Epidermal melanocyte (primary cell): ENCODE measurements at regions not wholly inside any gene's neighbourhood (a gene's known extent, or its start where the extent isn't known, plus 50 kb on each side); places are given as distances from the start of the nearest gene placed in this dataset.

Experiments
- DNase-seq: peaks from one replicate; pipeline ENCODE4 v3.0.0; 2011; ENCODE audit warnings: low spot score; ENCODE audit not compliant: insufficient read length

DNA sequence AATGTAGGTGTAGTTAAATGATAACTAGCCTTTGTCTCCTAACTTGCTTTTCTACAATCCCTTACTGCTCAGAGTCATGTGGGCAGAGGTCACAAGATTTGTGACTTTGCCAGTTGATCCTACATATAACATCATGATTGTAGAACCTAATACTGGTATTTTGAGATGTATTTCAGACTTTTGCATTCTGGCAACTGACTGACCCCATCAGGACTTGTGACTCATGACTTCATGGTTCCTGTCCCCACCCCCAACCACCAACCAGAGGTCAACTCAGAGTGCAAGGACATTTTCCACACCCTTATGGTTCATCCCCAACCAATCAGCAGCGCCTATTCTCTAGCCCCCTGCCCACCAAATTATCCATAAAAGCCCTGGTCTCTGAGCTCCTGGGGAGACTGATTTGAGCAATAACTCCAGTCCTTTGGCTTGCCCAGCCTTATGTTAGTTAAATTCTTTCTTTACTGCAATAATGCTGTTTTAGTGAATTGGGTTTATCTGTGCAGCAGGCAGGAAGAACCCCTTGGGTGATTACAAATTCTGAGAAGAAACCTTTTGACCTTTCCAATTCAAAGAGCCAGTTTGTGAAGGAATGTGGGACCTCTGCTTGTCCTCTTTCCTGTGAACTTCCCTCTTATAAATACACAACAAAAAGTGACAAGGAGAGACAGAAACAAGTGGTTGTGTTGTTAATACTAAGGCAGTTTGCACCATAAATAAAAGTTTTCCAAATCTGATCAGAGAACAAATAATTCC is 588.7 kb downstream of the UTRN start:
- no peak for DNase-seq

DNA sequence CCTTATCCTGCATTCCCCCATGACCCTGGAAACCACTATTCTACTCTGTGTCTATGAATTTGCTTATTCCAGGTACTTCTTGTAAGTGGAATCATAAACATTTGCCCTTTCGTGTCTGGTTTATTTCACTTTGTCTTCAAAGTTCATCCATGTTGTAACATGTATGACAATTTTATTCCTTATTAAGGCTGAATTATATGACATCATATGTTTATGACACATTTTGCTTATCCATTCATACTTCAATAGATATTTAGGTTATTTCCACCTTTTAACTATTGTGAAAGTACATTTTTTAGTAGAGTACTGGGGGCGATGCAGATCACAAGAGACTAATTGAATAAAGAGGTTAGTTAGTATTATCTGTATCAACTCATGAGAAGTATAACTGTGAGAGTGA is 591.6 kb downstream of the UTRN start:
- no peak for DNase-seq

DNA sequence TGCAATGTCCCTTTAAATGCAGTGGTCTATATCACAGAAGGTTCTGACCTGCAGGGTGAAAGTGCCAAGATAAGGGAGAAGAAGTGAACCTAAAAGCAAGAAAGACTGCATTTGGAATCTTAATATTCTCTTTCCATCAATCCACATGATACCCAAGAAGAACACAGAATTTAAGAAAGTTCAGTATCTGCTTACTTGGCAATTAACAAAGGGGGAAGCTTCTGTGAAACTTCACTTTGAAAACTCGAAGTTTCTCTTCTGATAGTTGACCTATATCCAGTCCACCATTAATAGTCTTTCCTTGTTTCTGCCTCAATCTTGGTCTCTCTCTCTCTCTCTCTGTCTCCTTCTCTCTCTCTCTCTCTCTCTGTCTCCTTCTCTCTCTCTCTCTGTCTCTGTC is 592.0 kb downstream of the UTRN start:
- DNase-seq = no peak

DNA sequence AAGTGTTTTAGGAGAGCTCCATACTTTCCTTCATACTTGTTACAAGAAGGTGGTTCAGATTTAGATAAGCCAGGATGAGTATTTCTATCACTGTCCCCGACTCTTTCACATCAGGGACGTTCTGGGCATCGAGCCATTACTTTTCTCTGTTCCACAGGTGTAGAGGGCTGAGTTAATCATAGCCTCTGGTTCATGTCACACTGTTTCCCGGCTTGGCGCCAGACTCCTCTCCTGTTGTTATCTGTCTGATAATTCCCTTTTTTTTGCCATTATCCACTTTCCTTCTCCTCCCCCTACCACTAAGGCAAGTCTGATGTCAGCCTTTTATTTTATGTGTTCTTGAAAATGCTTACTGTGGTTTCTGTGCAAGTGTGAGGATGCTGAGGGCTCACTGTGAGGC is 593.4 kb downstream of the UTRN start:
- DNase-seq = no peak

DNA sequence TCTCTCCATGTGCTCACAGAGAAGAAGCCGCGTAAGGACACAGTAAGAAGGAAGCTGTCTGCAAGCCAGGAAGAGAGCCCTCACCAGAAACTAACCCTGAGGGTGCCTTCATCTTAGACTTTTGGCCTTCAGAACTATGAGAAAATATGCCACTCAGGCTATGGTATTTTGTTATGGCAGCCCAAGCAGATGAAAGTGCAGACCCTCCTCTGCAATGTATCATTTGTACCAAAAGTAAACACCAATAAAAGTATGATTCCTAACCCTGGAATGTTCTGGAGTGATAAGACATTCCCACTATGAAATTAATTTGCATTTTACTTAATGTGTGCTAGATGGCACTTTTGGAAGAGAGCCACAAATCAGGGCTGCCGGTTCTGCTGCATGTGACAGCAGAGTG is 594.3 kb downstream of the UTRN start:
- no peak for DNase-seq

DNA sequence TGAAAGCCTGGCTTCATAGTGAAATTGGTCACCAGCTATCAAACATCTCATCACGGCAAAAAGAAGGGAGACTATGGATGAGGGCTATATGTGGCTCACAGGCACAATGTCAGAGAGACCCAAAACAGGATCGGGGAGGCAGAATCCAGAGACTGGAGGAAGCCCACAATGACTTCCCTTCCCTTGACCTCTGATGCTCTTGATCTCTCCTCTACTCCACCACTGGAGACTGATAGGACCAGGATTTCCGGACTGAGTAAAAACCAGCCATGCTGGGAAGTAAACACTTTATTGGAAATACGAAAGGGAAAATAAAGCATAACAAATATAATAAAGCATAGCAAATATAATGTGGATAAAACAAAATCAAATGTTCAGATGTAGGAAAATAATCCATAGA is 597.3 kb downstream of the UTRN start:
- DNase-seq = no peak

DNA sequence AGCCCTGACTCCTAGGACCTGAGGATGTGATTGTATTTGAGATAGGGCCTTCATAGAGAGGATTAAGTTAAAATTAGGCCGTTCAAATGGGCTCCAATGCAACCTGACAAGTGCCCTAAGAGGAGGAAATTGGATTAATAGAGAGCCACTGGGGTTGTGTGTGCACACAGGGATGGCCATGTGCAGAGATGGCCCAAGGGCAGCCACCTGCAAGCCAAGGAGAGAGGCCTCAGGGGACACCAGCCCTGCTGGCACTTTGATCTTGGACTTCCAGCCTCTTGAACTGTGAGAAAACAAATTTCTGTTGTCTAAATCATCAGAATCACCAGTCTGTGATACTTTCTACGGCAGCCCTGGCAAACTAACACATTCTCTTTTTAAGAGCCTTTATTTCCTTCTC is 598.8 kb downstream of the UTRN start:
- no peak for DNase-seq

DNA sequence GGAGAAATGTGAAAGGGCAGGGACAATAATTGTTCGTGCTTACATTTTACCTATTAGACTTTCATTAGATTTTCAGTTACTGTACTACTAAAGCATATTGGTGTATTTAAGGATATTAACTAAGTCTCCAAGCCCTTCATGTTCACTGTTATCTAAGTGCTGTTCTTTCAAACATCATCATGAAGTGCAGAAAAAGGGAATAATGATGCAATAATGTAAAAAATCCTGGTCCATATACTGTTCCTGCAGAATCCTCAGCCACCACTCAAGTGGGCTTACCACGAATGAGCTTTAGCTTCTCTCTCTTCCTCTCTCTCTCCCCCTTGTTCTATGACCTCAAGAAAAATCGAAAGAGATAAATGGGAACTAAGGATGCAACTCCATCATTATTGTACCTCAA is 600.7 kb downstream of the UTRN start:
- no peak for DNase-seq

DNA sequence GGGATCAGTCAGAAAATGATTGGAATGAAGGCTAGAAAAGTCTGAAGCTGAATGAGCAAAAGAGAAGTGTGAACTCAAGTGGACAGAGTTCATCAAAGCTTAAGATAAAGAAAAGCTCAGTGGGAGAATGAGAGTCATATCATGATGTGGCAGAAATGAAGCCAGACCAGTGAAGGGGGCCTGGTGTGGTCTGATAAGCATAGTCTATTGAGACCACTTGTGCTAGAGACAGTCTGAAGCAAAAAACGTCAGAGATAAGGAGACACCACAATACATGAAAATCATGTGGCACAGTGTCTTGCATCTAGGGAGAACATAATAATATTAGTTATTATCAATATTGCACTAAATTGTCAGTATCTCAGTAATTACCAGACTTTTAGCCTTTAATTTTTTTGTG is 601.5 kb downstream of the UTRN start:
- DNase-seq = no peak

DNA sequence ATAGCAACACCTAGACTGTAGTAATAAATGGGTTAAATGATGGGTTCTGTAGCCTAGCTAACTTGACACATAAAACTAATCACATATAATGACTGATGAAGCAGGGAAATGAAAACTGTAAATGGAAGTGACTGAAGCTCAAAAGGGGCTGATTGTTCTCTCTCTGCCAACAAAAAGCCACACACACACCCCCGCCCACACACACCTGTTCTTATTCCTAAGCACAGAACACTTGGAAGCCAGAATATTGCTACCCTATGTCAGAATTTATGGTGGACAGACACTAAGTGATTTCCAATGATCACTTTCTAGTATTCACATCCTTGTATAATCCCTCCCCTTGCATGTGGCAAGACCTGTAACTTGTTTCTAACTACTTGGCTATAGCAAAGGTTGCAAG is 603.5 kb downstream of the UTRN start:
- DNase-seq = no peak

DNA sequence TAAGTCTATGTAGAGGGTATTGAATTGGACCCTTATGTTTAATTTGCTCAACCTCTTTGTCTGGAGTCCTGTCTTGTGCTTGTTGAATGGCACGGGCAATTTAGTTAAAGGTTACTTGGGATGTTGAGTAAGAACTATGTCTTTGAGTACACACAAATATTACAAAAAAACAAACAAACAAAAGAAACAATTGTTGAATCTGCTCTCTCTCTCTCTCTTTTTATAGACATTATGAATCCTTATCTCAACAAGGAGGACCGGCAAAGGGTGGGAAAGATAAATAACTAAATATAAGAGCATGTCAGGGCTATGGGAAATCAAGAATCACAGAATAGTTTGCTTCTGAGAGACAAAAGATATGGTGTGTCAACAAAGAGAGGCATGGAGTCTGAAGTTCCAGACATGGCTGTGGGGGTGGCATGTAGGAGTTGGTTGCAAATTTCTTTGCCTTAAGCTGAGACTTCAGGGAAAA is 608.6 kb downstream of the UTRN start:
- no peak for DNase-seq

DNA sequence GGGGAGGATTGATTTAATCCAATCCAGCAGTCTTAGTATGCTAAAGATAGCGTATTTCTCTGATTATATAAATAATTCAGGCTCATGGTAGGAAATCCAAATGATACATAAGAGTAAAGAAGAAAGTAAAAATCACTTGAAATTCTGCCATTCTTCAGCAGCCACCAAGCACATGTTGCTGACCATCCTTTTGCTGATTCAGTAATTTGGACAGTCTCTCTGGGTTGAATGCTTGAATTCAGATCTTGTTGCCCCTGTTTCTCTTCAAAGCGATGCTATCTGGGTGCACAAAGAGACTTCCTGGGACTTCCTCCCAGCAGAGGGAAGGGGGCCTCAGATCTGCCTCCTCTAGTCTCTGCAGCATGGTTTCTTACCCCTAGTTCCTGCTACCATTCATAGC is 609.1 kb downstream of the UTRN start:
- no peak for DNase-seq

DNA sequence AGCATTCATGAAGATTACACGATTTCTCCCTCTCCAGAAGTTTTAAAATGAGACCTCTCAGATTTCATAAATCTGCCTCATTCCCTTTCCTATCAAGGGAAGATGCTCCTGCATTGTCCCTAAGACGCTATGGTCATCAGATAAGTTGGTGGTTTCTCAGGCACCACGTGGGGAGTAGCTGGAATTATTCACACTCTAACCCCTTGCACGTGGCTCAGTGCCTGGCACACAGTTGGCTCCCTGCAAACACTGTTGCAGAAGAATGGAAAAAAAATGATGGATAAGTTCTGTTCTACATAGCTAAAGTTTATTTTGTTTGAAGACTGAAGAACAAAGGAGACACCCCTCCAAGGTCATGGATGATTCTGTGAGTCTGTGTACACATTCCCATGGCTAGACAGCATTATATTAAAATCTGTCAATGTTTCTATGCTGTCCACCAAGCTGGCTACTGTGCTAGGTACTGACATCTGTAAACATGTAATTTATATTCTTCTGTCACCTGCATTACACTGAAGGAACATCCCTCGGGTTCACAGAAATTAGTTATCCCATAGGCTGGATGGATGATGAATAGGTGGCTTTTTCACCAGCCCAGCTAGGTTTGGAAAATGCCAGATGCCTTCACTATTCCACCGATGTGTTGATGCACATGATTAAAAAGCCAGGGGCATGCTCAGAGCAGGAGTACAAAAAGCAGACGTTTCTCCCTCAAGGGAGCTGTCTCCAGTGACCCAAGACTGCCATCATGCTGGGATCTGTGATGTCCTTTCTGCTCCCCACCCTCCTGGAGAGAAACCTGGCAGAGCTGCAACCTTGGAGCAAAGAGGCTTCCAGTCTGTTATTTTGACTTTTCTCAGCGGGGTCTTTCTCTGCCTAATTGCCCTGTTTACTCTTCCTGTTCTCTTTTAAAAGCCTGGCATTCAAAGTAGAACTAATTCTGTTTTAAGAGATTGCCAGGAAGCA is 610.5 kb downstream of the UTRN start:
- no peak for DNase-seq

DNA sequence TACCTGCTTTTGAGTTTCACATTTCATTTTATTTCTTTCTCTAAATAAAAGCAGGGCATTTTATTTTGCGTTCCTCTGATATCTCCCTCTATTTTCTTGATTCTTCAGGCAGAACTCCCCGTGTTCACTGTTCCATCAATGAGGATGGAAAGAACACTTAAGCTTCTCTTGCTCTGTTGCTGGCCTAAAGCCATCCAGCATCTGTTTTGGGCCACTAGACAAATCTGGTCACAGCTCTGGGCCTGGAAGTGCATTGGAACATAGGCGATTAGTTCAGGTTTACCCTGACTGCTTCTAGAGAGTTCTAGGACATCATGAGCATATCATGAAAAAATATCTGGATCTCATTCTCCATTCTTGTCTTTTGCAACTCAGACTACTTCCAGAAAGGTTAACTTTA is 611.2 kb downstream of the UTRN start:
- DNase-seq = no peak

DNA sequence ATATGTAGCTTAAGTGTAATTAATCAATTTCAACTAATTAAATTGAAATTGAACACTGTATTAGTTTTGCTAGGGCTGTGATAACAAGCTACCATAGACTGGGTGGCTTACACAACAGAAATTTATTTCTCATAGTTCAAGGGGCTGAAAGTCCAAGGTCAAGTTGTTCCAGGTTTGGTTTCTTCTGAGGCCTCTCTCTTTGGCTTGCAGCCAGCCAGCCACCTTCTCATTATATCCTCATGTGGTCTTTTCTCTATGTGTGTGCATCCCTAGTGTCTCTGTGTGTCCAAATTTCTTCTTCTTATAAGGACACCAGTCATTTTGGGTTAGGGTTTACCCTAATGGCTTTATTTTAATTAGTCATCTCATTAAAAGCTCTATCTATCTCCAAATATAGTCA is 611.7 kb downstream of the UTRN start:
- DNase-seq = no peak

DNA sequence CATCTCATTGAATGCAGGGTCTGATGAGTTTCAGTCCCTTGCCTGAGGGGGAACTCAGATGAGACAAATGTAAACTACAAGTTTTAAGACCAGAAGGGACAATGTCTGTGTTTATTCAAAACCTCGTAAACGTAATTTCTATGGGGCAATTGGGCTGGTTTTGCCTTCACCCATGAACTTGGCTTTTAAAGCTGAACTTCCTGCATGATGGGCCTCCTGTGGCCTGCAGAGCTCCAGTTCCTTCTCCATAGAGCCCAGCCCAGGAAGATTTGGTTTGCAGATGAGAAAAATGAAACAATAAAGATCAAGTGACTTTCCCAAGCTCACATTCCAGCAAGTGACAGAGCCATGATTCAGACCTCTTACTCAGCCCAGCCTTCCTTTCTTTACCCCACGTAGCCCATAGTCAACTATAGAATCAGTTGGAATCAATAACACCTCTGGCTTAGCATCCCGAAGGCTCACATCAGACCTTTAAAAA is 612.3 kb downstream of the UTRN start:
- no peak for DNase-seq

DNA sequence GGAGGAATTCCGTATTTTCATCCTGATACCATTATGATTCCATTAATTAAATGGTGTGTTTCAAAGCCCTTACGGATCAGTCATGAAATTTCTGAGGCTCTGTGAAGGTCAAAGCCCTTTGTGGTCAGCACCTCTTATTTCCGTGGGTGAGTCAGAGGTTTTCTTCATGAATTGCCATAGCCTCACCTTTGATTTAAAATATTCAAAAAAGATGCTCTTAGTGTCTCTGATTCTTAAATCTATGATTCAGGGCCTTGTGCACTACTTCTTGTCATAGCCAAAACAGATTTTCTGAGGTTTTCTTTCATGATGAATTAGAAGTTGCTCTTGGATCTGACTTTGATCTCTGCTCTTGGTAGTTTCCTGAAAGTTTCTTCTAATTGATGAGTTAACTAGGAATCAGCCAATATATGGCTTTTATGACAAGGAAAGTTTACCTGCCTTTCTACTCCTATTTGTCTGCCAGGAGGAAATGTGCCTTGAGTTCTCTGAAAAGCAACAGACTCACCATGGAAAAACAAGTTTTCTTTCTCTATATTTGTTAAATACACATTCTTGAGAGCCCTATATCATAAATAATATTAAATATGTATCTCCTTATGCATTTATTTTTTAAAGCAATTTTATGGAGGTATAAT is 613.0 kb downstream of the UTRN start:
- DNase-seq = no peak

DNA sequence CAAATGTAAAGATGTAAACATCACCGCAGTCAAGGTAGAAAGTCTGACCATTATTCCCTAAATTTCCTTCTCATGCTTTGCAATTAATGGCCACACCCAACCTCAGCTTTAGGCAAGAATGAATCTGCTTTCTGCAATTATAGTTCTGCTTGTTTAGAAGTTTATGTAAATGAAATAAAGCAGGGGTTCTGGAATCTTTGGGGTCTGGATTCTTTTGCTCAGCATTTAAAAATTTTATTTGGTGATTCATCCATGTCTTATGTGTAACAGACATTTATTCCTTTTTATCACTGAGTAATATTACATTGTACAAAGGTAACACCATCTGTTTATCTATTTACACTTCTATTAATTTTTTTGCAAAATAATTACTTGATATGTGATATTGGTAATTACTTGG is 613.6 kb downstream of the UTRN start:
- DNase-seq = no peak

DNA sequence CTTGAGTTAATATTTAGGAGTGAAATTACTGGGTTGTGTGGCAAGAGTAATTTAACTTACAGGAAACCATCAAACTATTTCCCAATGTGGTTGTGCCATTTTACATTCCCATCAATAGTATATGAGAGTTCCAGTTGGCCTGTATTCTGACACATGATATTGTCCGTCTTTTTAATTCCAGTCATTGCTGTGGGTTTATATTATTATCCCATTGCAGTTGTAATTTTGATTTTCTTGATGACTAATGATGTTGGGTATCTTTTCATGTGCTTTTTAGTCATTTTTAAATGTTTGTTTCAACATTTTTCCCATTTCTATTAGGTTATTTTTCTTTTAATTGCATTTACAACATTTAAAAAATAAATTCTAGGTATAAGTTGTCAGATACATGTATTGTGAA is 614.0 kb downstream of the UTRN start:
- no peak for DNase-seq

DNA sequence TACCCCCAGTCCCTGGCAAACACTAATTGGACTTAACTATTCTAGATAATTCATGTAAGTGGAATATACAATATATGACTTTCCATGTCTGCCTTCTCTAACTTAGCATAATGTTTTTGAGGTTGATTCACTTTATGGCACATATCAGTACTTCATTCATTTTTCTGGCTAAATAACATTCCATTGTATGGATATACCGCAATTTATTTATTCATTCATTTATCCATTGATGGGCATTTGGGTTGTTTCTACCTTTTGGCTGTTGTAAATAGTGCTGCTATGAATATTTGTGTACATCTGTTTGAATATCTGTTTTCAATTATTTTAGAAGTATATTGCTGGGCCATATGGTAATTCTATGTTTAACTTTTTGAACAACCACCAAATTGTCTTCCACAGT is 616.3 kb downstream of the UTRN start:
- DNase-seq = no peak

DNA sequence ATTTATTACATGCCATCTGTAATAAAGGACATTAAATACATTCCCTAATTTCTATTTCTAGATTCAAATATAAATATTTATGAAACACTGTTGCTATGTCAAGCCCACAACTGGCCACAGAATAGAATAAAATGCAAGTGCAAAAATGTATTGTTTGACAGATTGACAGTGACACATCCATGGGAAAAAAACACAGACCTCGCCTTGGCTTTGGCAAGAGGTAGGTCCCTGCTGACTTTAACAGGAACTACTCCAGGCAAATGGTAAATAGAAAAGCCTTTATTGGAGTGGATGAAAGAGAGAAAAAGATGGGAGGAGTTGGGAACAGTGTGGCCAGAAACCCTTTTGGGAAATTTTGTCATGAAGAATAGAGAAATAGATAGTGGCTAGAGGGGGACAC is 622.9 kb downstream of the UTRN start:
- no peak for DNase-seq

DNA sequence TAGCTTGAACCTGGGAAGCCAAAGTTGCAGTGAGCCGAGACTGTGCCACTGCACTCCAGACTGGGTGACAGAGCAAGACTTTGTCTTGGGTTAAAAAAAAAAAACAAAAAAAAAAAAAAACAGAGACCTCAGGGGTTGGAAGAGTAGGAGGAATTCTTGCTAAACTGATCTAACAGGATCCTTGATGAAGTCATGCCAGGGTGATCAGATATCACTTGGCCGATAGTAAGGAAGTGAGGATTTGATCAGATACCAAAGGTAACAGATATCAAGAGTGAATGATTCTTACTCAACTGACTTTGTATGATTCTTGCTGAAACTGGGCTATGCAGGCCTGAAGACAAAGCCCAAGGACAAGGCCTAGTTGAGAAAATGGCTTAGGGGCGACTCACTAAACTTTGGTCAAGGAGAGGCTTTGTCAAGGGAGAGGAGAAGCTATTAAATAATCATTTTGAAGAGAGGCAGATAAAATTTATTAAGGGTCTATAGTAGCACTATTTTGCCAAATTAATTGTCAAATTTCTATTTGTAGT is 624.7 kb downstream of the UTRN start:
- no peak for DNase-seq
